ENCODE measurements at regions not wholly inside any gene's neighbourhood (a gene's known extent, or its start where the extent isn't known, plus 50 kb on each side); places are given as distances from the start of the nearest gene placed in this dataset.

- TF ChIP-seq CTCF (IDR thresholded peaks at IDR 0.05) (no peak), POLR2A (IDR thresholded peaks at IDR 0.05) (no peak)
These were observed 477.9 kb downstream of the ACTL7B start for GRCh38 chr9:108377881-108378280.

Measured in right lobe of liver (tissue), 4 donors.